Panc1 (cell line): ENCODE measurements at regions not wholly inside any gene's neighbourhood (a gene's known extent, or its start where the extent isn't known, plus 50 kb on each side); places are given as distances from the start of the nearest gene placed in this dataset.

ENCODE experiments used
- ATAC-seq: fragments of 200-7000 bp; cut with Tn5 transposase; 2 replicates; pipeline ENCODE4 v1.9.1; 2020; ENCODE audit warnings: mild to moderate bottlenecking, moderate library complexity
- BruUV-seq: library from RNA; stranded (reverse); fragments of 400-500 nt; replicated peaks from 2 replicates; lab custom pipeline; 2021; lab: Mats Ljungman, UMichigan
- CTCF ChIA-PET: fragments of 300-600 bp; sonication (Branson Sonifier 250); formaldehyde crosslinking; loops from one replicate; lab custom pipeline; 2022; ENCODE audit warnings: antibody characterized with exemption; lab: Charles Lee
- POLR2A ChIA-PET: fragments of 300-600 bp; sonication (Branson Sonifier 250); formaldehyde crosslinking; loops from one replicate; lab custom pipeline; 2022; ENCODE audit warnings: antibody characterized with exemption; lab: Charles Lee
- DNase-seq: peaks from one replicate; pipeline ENCODE4 v3.0.0-alpha.2; 2010; ENCODE audit warnings: low read depth, low spot score
- H3K27ac ChIP-seq: 2 replicates; pipeline ENCODE4 v1.5.1; 2011; ENCODE audit warnings: mild to moderate bottlenecking, low read length, inconsistent platforms
- H3K27me3 ChIP-seq: fragments of 200-500 bp; sonication (Bioruptor generic); 2 replicates; pipeline ENCODE4 v1.6.0; 2014; ENCODE audit warnings: low read length, inconsistent platforms; ENCODE audit not compliant: control insufficient read depth, insufficient read depth
- H3K36me3 ChIP-seq: fragments of 200-500 bp; sonication (Bioruptor generic); 2 replicates; pipeline ENCODE4 v1.5.1; 2014; ENCODE audit warnings: inconsistent platforms, mild to moderate bottlenecking, low read length, moderate library complexity; ENCODE audit not compliant: control insufficient read depth, insufficient read depth
- H3K4me1 ChIP-seq: 2 replicates; pipeline ENCODE4 v1.5.1; 2011; ENCODE audit warnings: inconsistent platforms, mild to moderate bottlenecking, low read length, moderate library complexity; ENCODE audit not compliant: control insufficient read depth, insufficient read depth
- H3K4me3 ChIP-seq, 2 experiments: 2 replicates each; pipeline ENCODE4 v1.5.1; 2011 to 2012; ENCODE audit warnings: low read depth in 2 of 2, low read length in 2 of 2, mild to moderate bottlenecking in 2 of 2, inconsistent platforms in 1 of 2, moderate library complexity in 1 of 2
- H3K9me3 ChIP-seq: fragments of 200-500 bp; sonication (Bioruptor generic); 2 replicates; pipeline ENCODE4 v1.5.1; 2014; ENCODE audit warnings: low read depth, mild to moderate bottlenecking, inconsistent platforms, low read length, moderate library complexity; ENCODE audit not compliant: control insufficient read depth, insufficient read depth
- POLR2AphosphoS5 ChIP-seq: IDR thresholded peaks from 2 replicates; pipeline ENCODE4 v1.6.1; 2012; ENCODE audit warnings: mild to moderate bottlenecking, low read depth, low read length, moderate library complexity
- REST ChIP-seq, 2 experiments: IDR thresholded peaks; 2 replicates each; pipeline ENCODE4 v1.6.1; 2011 to 2012; ENCODE audit warnings: low read depth in 2 of 2, control low read depth in 1 of 2, low read length in 1 of 2, mild to moderate bottlenecking in 1 of 2, moderate library complexity in 1 of 2; ENCODE audit not compliant: insufficient read depth in 1 of 2
- SIN3A ChIP-seq: IDR thresholded peaks from 2 replicates; pipeline ENCODE4 v1.6.1; 2012; ENCODE audit warnings: low read depth, mild to moderate bottlenecking, low read length, moderate library complexity, borderline replicate concordance; ENCODE audit not compliant: insufficient read depth
- TCF7L2 ChIP-seq: IDR thresholded peaks from 2 replicates; pipeline ENCODE4 v1.6.1; 2011; ENCODE audit warnings: mild to moderate bottlenecking, low read depth, low read length, inconsistent platforms
- in situ Hi-C: cut with HindIII; loops from 2 replicates; pipeline ENCODE4 v1.10.0; 2016; ENCODE audit warnings: low sequenced_read_pairs, low pct_unique_long_range_greater_than_20kb
- intact Hi-C: fragments of 100-400 bp; cut with micrococcal nuclease; formaldehyde crosslinking; loops from one replicate; pipeline ENCODE4 v1.10.0; 2022; ENCODE audit not compliant: unreplicated experiment
- TF ChIP-seq, protein P1 (sequence below): fragments of 450-650 bp; IDR thresholded peaks from 2 replicates; pipeline ENCODE4 v1.5.1; 2017; ENCODE audit warnings: mild to moderate bottlenecking

- H3K27me3 ChIP-seq = no peaks in the 10 kb centered on the region
- H3K4me3 ChIP-seq = no peak overlapping the region
- no peak overlapping the region for H3K27ac ChIP-seq
- POLR2A ChIA-PET = no interaction called here
- TF ChIP-seq TCF7L2 = no peak
- TF ChIP-seq POLR2AphosphoS5 = no peak
- TF ChIP-seq REST (IDR thresholded peaks at IDR 0.05; ENCODE audit: insufficient read depth in 1 of 2, low read depth in 2 of 2, low read length in 1 of 2) = no peak
- no peak for TF ChIP-seq SIN3A
- TF ChIP-seq, protein P1, sequence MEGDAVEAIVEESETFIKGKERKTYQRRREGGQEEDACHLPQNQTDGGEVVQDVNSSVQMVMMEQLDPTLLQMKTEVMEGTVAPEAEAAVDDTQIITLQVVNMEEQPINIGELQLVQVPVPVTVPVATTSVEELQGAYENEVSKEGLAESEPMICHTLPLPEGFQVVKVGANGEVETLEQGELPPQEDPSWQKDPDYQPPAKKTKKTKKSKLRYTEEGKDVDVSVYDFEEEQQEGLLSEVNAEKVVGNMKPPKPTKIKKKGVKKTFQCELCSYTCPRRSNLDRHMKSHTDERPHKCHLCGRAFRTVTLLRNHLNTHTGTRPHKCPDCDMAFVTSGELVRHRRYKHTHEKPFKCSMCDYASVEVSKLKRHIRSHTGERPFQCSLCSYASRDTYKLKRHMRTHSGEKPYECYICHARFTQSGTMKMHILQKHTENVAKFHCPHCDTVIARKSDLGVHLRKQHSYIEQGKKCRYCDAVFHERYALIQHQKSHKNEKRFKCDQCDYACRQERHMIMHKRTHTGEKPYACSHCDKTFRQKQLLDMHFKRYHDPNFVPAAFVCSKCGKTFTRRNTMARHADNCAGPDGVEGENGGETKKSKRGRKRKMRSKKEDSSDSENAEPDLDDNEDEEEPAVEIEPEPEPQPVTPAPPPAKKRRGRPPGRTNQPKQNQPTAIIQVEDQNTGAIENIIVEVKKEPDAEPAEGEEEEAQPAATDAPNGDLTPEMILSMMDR = no peak
- intact Hi-C loops (no loop called here), in situ Hi-C loops (no loop called here)
- H3K36me3 ChIP-seq = no peaks in the 10 kb centered on the region
- H3K9me3 ChIP-seq = no peaks in the 10 kb centered on the region
- no TSS peak for BruUV-seq
- DNase-seq (no peak), ATAC-seq (no peak)
- no peaks in the 10 kb centered on the region for H3K4me1 ChIP-seq
- CTCF ChIA-PET = no interaction called here
Measured at GRCh38 chr14:49428076-49428475, 158.1 kb downstream of the RPS29 start.

DNA sequence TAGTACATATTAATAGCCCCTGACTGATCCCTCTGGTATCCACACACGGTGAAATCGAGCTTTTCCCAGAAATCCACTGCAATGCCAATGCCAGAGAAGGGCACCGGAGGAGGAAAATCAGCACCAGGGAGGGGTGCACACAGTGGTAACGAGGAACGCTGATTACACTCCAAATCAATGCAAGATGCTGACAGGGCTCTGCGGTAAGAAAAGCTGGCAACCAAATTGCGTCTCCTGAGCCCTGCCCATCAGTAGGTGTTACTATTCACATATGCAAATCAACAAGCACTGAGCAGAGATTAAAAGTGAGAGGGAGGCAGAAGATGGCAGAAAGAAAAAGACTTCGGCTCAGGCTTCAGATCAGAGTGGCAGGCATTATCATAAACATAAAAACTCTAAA, 159.1 kb downstream of the RPS29 start:
- intact Hi-C loops (no loop called here), in situ Hi-C loops (no loop called here)
- no peak overlapping the region for H3K27ac ChIP-seq
- H3K4me1 ChIP-seq = no peaks in the 10 kb centered on the region
- H3K9me3 ChIP-seq = no peaks in the 10 kb centered on the region
- no peak overlapping the region for H3K4me3 ChIP-seq
- H3K27me3 ChIP-seq = no peaks in the 10 kb centered on the region
- DNase-seq (no peak), ATAC-seq (no peak)
- no peak for TF ChIP-seq TCF7L2
- TF ChIP-seq, protein P1 = no peak
- no peak for TF ChIP-seq REST (IDR thresholded peaks at IDR 0.05; ENCODE audit: insufficient read depth in 1 of 2, low read depth in 2 of 2, low read length in 1 of 2)
- TF ChIP-seq SIN3A = no peak
- no peak for TF ChIP-seq POLR2AphosphoS5
- CTCF ChIA-PET = no interaction called here
- POLR2A ChIA-PET = no interaction called here
- no peaks in the 10 kb centered on the region for H3K36me3 ChIP-seq
- no TSS peak for BruUV-seq
